Nephron (organoid): ENCODE measurements at regions not wholly inside any gene's neighbourhood (a gene's known extent, or its start where the extent isn't known, plus 50 kb on each side); places are given as distances from the start of the nearest gene placed in this dataset.

ENCODE experiments used
- H3K27ac Mint-ChIP-seq, 3 experiments: 2 replicates each; pipeline ENCODE4 v1.8.0; 2020; ENCODE audit warnings: mixed read lengths in 3 of 3, mild to moderate bottlenecking in 2 of 3, moderate library complexity in 1 of 3
- H3K27me3 Mint-ChIP-seq: 2 replicates; pipeline ENCODE4 v1.8.0; 2021; ENCODE audit warnings: low read depth, mild to moderate bottlenecking, moderate library complexity, mixed read lengths
- H3K36me3 Mint-ChIP-seq: 2 replicates; pipeline ENCODE4 v1.8.0; 2020; ENCODE audit warnings: low read depth, mixed read lengths
- H3K4me1 Mint-ChIP-seq: 2 replicates; pipeline ENCODE4 v1.8.0; 2020; ENCODE audit warnings: mixed read lengths
- H3K4me3 Mint-ChIP-seq, 3 experiments: 2 replicates each; pipeline ENCODE4 v1.8.0; 2020; ENCODE audit warnings: mild to moderate bottlenecking in 3 of 3, mixed read lengths in 3 of 3, moderate library complexity in 2 of 3
- H3K9me3 Mint-ChIP-seq: 2 replicates; pipeline ENCODE4 v1.8.0; 2020; ENCODE audit warnings: mixed read lengths
- TF ChIP-seq, protein P1 (sequence below), 3 experiments: fragments of 200-600 bp; sonication (generic); IDR thresholded peaks; one replicate each; pipeline ENCODE4 v1.5.0; 2021; ENCODE audit warnings: antibody characterized with exemption in 3 of 3; ENCODE audit not compliant: unreplicated experiment in 3 of 3

- H3K4me3 Mint-ChIP-seq: no peak overlapping the region
- H3K9me3 Mint-ChIP-seq: no peaks in the 10 kb centered on the region
- H3K27me3 Mint-ChIP-seq: no peaks in the 10 kb centered on the region
- H3K27ac Mint-ChIP-seq: no peak overlapping the region
- TF ChIP-seq, protein P1, sequence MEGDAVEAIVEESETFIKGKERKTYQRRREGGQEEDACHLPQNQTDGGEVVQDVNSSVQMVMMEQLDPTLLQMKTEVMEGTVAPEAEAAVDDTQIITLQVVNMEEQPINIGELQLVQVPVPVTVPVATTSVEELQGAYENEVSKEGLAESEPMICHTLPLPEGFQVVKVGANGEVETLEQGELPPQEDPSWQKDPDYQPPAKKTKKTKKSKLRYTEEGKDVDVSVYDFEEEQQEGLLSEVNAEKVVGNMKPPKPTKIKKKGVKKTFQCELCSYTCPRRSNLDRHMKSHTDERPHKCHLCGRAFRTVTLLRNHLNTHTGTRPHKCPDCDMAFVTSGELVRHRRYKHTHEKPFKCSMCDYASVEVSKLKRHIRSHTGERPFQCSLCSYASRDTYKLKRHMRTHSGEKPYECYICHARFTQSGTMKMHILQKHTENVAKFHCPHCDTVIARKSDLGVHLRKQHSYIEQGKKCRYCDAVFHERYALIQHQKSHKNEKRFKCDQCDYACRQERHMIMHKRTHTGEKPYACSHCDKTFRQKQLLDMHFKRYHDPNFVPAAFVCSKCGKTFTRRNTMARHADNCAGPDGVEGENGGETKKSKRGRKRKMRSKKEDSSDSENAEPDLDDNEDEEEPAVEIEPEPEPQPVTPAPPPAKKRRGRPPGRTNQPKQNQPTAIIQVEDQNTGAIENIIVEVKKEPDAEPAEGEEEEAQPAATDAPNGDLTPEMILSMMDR (IDR thresholded peaks at IDR 0.05; ENCODE audit: unreplicated experiment in 3 of 3): no peak
- H3K36me3 Mint-ChIP-seq: no peaks in the 10 kb centered on the region
- H3K4me1 Mint-ChIP-seq: no peaks in the 10 kb centered on the region
These were observed 531.7 kb downstream of the LRFN5 start for GRCh38 chr14:42138406-42138805.

GRCh38 chr14:42130815-42131214, 524.1 kb downstream of the LRFN5 start:
- no peaks in the 10 kb centered on the region for H3K4me1 Mint-ChIP-seq
- no peaks in the 10 kb centered on the region for H3K36me3 Mint-ChIP-seq
- no peak overlapping the region for H3K4me3 Mint-ChIP-seq
- H3K27me3 Mint-ChIP-seq: no peaks in the 10 kb centered on the region
- H3K27ac Mint-ChIP-seq: no peak overlapping the region
- H3K9me3 Mint-ChIP-seq: no peaks in the 10 kb centered on the region
- TF ChIP-seq, protein P1 (IDR thresholded peaks at IDR 0.05; ENCODE audit: unreplicated experiment in 3 of 3): no peak

DNA sequence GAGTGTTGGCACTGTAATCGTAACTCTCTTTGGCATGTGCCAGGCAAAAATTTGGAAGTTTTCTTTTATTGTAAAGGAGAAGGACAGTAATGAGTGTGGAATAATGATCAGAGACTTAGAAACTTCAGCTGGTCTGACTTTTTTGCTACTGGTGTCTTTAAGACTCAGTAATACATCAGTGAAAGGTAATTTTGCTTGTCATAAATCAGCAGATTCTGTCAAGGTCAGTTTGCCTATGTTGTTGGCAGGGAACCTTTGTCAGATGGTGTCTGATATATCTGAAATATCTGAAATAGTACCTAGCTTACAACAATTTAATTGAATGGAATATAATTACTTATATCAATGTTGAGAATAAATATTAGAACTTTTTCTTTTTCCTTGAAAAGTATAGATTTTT, 516.9 kb downstream of the LRFN5 start:
- TF ChIP-seq, protein P1 (IDR thresholded peaks at IDR 0.05; ENCODE audit: unreplicated experiment in 3 of 3): no peak
- Mint-ChIP-seq H3K4me3 (no peak overlapping the region), H3K27ac (no peak overlapping the region), H3K27me3 (no peaks in the 10 kb centered on the region), H3K4me1 (no peaks in the 10 kb centered on the region), H3K9me3 (no peaks in the 10 kb centered on the region), H3K36me3 (no peaks in the 10 kb centered on the region)

GRCh38 chr14:42113358-42114069, 506.8 kb downstream of the LRFN5 start:
- TF ChIP-seq, protein P1 (IDR thresholded peaks at IDR 0.05; ENCODE audit: unreplicated experiment in 3 of 3): no peak
- Mint-ChIP-seq H3K36me3 (no peaks in the 10 kb centered on the region), H3K27ac (no peak overlapping the region), H3K27me3 (peaks cover 6% of the 10 kb centered on the region), H3K9me3 (peaks cover 28% of the 10 kb centered on the region), H3K4me3 (no peak overlapping the region), H3K4me1 (peaks cover 4% of the 10 kb centered on the region)

DNA sequence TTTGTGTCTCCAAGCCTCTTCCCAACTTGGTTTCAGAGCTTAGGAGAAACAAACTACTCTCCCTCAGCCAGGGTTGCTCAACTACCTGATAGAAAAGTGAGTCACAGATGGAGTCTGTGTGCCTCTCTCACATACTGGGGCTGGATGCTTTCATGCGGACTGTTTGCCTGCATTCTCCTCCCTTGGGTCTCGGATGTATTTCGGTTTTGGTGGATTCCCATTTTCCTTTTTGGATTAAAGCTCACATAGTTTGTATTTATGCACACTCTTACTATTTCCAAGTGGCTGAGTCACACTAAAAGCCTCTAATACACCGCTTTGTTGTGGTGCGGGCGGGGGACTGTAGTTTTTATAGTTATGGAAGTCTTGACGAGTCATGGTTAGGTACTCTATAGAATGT, 505.4 kb downstream of the LRFN5 start:
- peaks cover 4% of the 10 kb centered on the region for H3K4me1 Mint-ChIP-seq
- TF ChIP-seq, protein P1 (IDR thresholded peaks at IDR 0.05; ENCODE audit: unreplicated experiment in 3 of 3): no peak
- H3K27me3 Mint-ChIP-seq: peaks cover 6% of the 10 kb centered on the region
- H3K4me3 Mint-ChIP-seq: no peak overlapping the region
- no peaks in the 10 kb centered on the region for H3K36me3 Mint-ChIP-seq
- H3K9me3 Mint-ChIP-seq: peaks cover 33% of the 10 kb centered on the region
- no peak overlapping the region for H3K27ac Mint-ChIP-seq

DNA sequence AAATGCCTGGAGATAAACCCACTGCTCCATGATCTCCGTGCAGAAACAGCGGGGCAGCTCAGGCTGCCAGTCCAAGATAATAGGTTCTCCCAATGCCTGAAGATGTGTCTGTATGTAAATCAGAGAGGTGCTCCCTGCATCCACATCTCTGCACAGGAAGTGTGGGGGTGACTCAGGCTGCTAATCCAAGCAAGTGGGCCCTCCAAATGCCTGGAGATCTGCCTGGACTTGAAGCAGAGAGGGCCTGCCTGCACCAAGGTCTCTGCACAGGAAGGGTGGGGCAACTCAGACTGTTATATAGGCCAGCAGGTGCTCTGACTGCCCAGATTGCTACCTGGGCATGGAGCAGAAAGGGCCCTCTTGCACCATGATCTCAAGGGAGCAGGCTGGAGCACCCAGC, 504.7 kb downstream of the LRFN5 start:
- Mint-ChIP-seq H3K27me3 (peaks cover 6% of the 10 kb centered on the region), H3K36me3 (no peaks in the 10 kb centered on the region), H3K4me1 (no peaks in the 10 kb centered on the region), H3K9me3 (peaks cover 33% of the 10 kb centered on the region), H3K27ac (no peak overlapping the region), H3K4me3 (no peak overlapping the region)
- TF ChIP-seq, protein P1 (IDR thresholded peaks at IDR 0.05; ENCODE audit: unreplicated experiment in 3 of 3): no peak
